CD4-positive, alpha-beta T cell treated with Interleukin-6 at 100 ng/mL for 8 hours (primary cell): ENCODE measurements at regions not wholly inside any gene's neighbourhood (a gene's known extent, or its start where the extent isn't known, plus 50 kb on each side); places are given as distances from the start of the nearest gene placed in this dataset.

ENCODE experiments used
- DNase-seq: peaks from one replicate; pipeline ENCODE4 v3.0.0-alpha.2; 2020; ENCODE audit warnings: mixed read lengths, low spot score

GRCh38 chr2:121101093-121101715 is 183.8 kb downstream of the TFCP2L1 start:
- DNase-seq, result no peak

GRCh38 chr2:121102941-121103340 is 182.1 kb downstream of the TFCP2L1 start:
- no peak for DNase-seq

- DNase-seq, result no peak
These were observed 181.0 kb downstream of the TFCP2L1 start for GRCh38 chr2:121103960-121104359.

GRCh38 chr2:121104721-121105141 is 180.3 kb downstream of the TFCP2L1 start:
- no peak for DNase-seq

- DNase-seq, result no peak
These were observed 174.1 kb downstream of the TFCP2L1 start for GRCh38 chr2:121110924-121111323.

GRCh38 chr2:121118951-121119350 is 166.1 kb downstream of the TFCP2L1 start:
- DNase-seq, result no peak

GRCh38 chr2:121120411-121120810 is 164.6 kb downstream of the TFCP2L1 start:
- DNase-seq, result no peak

GRCh38 chr2:121120991-121121390 is 164.0 kb downstream of the TFCP2L1 start:
- DNase-seq, result no peak

GRCh38 chr2:121121661-121122060 is 163.3 kb downstream of the TFCP2L1 start:
- DNase-seq, result no peak

GRCh38 chr2:121123268-121123667 is 161.7 kb downstream of the TFCP2L1 start:
- DNase-seq, result no peak

GRCh38 chr2:121124330-121124729 is 160.7 kb downstream of the TFCP2L1 start:
- DNase-seq, result no peak

GRCh38 chr2:121125350-121125749 is 159.7 kb downstream of the TFCP2L1 start:
- no peak for DNase-seq

- no peak for DNase-seq
These were observed 156.0 kb downstream of the TFCP2L1 start for GRCh38 chr2:121128741-121129659.

- no peak for DNase-seq
These were observed 155.3 kb downstream of the TFCP2L1 start for GRCh38 chr2:121129692-121130091.

GRCh38 chr2:121130301-121130850 is 154.6 kb downstream of the TFCP2L1 start:
- no peak for DNase-seq

GRCh38 chr2:121131375-121131774 is 153.6 kb downstream of the TFCP2L1 start:
- no peak for DNase-seq

GRCh38 chr2:121132054-121132761 is 152.8 kb downstream of the TFCP2L1 start:
- no peak for DNase-seq

- no peak for DNase-seq
These were observed 152.3 kb downstream of the TFCP2L1 start for GRCh38 chr2:121132762-121133107.

GRCh38 chr2:121133551-121134319 is 151.3 kb downstream of the TFCP2L1 start:
- no peak for DNase-seq

- no peak for DNase-seq
These were observed 150.3 kb downstream of the TFCP2L1 start for GRCh38 chr2:121134728-121135127.

GRCh38 chr2:121135168-121135853 is 149.7 kb downstream of the TFCP2L1 start:
- no peak for DNase-seq
